ENCODE measurements at regions not wholly inside any gene's neighbourhood (a gene's known extent, or its start where the extent isn't known, plus 50 kb on each side); places are given as distances from the start of the nearest gene placed in this dataset.
"Not testable (repeated sequence)": the region's sequence is repeated elsewhere in the genome, so short reads cannot be mapped to it uniquely, and the experiment has no call there.

DNA sequence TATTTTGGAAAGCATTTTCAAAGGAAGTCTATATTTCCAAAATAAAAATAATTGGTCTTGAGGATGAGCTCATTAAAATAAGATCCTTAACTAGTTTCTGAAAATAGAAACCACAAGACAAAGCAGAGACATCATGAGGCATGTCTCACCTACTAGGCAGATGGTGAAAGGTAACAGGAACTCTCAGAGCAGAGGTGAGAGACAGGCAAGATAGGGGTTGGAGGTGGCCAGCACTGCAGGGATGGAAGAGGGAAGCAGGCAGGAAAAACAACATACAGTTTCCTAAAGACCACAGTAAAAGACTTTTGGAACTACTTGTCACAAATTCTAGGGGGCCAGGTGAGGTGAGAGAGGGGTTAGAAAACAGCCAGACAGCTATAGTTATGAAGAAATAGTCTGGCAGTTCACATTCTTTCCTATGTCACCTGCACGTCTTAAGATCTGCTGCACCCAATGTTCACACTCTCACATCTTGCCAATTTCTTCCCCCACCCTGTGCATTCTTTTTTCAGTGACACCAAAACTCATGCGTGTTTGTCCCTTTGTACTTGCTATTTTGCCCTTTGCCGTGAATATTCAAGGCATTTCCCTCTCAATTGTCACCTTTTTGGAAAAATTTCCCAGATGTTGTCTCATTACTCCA lies 341.7 kb upstream of the KITLG start:
- no peaks in the 10 kb centered on the region for H3K4me1 Mint-ChIP-seq
- no peaks in the 10 kb centered on the region for H3K36me3 Mint-ChIP-seq
- no peaks in the 10 kb centered on the region for H3K27me3 Mint-ChIP-seq
- no peak overlapping the region for H3K27ac Mint-ChIP-seq
- H3K4me3 Mint-ChIP-seq = no peak overlapping the region
- no peaks in the 10 kb centered on the region for H3K9me3 Mint-ChIP-seq

DNA sequence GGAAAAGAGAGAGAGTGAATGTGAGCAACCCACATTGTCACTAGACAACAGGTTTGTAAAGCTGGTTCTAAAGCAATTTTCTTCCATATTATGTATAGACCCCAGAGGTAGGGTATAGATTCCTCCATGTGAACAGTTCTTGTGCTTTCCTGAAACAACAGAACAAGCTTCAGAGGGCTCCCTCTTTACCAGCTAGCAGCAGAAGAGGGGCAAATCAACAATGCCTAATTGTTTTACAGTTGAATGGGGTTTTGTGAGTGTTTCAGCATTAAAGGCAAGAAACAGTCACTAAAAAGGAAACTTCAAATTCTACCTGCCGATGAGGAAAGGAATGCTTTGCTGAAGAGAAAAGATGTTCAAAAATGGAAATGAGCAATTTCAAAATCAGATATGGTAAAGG lies 341.2 kb upstream of the KITLG start:
- Mint-ChIP-seq H3K36me3 (no peaks in the 10 kb centered on the region), H3K4me1 (no peaks in the 10 kb centered on the region), H3K27me3 (no peaks in the 10 kb centered on the region), H3K27ac (no peak overlapping the region), H3K4me3 (no peak overlapping the region), H3K9me3 (no peaks in the 10 kb centered on the region)

DNA sequence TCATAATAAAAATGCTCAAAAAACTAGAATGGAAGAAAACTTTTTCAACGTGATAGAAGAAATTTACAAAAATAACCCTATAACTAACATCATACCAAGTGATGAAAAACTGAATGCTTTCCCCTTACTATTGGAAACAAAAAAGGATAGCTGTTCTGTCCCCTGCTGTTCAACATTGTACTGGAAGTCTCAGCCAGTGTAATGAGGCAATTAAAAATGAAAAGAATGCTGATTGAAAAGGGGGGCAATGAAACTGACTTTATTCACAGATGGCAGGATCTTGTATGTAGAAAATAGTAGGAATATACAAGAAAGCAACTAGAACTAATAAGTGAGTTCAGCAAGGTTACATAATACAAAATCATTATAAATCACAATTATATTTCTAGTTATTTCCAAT lies 337.9 kb upstream of the KITLG start:
- H3K27ac Mint-ChIP-seq = no peak overlapping the region
- H3K4me1 Mint-ChIP-seq = no peaks in the 10 kb centered on the region
- peaks cover 14% of the 10 kb centered on the region for H3K9me3 Mint-ChIP-seq
- no peaks in the 10 kb centered on the region for H3K27me3 Mint-ChIP-seq
- peaks cover 3% of the 10 kb centered on the region for H3K36me3 Mint-ChIP-seq
- H3K4me3 Mint-ChIP-seq = no peak overlapping the region

DNA sequence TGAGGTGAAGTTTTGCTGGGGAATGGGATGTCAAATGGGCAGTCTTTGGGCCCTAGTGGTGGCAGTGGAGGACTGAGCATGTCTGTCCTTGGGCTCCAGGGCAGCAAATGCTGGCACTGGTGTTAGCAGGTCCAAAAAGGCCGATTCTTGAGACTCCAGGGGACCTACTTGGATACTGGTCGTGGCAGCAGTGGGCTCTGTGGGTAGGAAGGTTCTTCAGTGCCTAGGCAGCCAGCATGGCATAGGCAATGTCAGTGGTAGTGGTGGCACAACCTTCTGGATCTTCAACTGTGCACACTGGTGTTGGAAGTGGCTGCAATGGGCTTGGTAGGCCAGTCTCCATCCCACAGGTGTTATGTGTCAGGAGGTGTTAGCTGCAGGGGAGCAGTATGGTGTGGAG lies 334.7 kb upstream of the KITLG start:
- Mint-ChIP-seq H3K4me1 (no peaks in the 10 kb centered on the region), H3K27ac (no peak overlapping the region), H3K27me3 (no peaks in the 10 kb centered on the region), H3K9me3 (peaks cover 28% of the 10 kb centered on the region), H3K36me3 (peaks cover 3% of the 10 kb centered on the region), H3K4me3 (no peak overlapping the region)

DNA sequence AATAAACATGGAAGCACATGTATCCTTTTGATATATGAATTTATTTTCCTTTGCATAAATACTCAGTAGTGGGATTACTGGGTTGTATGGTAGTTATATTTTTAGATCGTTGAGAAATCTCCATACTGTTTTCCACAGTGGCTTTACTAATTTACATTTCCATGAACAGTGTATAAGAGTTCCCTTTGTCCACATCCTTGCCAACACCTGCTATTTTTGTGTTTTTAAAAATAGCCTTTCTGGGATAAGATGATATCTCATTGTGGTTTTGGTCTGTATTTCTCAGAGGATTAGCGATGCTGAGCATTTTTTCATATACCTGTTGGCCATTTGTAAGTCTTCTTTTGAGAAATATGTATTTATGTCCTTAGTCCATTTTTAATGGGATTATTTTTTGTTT lies 329.2 kb upstream of the KITLG start:
- Mint-ChIP-seq H3K27me3 (no peaks in the 10 kb centered on the region), H3K9me3 (peaks cover 22% of the 10 kb centered on the region), H3K36me3 (peaks cover 3% of the 10 kb centered on the region), H3K27ac (no peak overlapping the region), H3K4me3 (no peak overlapping the region), H3K4me1 (no peaks in the 10 kb centered on the region)

DNA sequence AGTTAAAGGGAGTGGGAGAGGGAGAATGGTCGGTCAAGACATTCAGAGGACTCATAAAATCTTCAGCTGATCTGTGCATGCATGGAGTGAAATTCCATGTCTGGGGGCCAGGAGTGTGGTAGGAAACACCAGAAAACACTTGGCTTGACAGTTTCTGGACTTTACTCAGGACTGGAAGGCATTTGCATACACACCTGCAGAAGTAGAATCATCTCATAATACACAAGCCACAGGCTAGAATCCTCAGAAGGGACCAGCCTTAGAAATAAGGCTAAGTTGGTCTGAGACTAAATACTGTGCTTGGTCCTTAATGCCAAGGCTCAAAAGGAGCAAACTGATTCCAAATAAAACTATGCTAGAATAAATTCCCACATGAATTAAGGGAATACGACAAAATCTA lies 328.1 kb upstream of the KITLG start:
- Mint-ChIP-seq H3K27ac (no peak overlapping the region), H3K4me1 (no peaks in the 10 kb centered on the region), H3K36me3 (no peaks in the 10 kb centered on the region), H3K27me3 (no peaks in the 10 kb centered on the region), H3K4me3 (no peak overlapping the region), H3K9me3 (peaks cover 15% of the 10 kb centered on the region)

DNA sequence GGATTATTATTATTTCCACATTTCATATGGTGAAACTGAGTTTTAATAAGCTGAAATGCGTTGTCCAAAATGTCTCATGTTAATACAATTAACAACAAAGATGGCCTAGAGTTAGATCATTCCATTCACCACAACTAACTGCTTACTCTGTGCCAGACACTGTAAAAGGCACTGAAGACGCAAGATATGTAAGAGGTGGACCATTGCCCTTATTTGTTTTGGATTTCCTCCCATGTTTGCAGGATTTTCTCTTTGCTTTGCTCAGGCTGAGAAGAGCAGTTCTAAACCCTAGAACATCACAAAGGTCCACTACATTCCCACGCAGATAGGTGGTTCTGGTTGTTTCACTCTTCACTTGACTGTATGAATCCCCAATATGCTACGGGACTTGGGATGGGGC lies 324.4 kb upstream of the KITLG start:
- Mint-ChIP-seq H3K4me1 (no peaks in the 10 kb centered on the region), H3K36me3 (no peaks in the 10 kb centered on the region), H3K4me3 (no peak overlapping the region), H3K27ac (no peak overlapping the region), H3K27me3 (no peaks in the 10 kb centered on the region), H3K9me3 (no peaks in the 10 kb centered on the region)

DNA sequence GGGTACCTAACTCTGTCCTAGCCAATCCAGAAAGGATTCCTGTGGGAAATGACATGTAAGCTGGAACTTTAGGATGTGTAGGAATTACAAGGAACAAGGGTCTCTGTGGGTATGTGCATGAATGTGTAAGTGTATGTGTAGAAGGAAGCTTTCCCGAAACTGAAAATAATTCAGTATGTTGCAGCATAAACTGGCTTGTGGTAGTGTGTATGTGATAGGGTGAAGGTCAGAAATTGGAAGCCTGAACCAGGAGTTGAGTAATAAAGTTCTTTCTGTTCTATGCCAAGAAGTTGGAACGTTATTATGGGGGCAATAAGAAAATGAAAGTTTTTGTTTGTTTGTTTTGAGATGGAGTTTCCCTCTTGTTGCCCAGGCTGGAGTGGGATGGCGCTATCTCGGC lies 323.1 kb upstream of the KITLG start:
- Mint-ChIP-seq H3K4me3 (no peak overlapping the region), H3K36me3 (no peaks in the 10 kb centered on the region), H3K27ac (no peak overlapping the region), H3K9me3 (no peaks in the 10 kb centered on the region), H3K27me3 (no peaks in the 10 kb centered on the region), H3K4me1 (no peaks in the 10 kb centered on the region)

DNA sequence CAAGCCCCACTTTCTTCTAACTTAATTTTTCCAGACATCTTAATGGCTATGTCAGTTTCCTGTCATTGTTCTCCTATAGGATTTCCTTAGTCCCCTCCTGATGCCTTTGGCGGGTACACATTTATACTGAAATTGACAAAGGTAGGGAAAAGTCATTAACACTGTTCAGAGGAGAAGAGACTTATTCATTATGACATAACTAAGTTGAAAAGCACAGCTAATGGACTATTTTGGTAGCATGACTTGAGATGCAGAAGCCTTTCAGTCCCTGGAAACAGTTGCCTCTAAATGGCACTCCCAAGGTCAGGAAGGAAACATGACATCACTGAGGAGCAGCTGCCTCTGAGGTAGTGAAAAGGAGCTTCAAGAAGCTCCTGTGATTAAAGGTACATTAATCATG lies 317.5 kb upstream of the KITLG start:
- H3K27ac Mint-ChIP-seq = no peak overlapping the region
- no peak overlapping the region for H3K4me3 Mint-ChIP-seq
- peaks cover 1% of the 10 kb centered on the region for H3K27me3 Mint-ChIP-seq
- H3K9me3 Mint-ChIP-seq = no peaks in the 10 kb centered on the region
- H3K4me1 Mint-ChIP-seq = no peaks in the 10 kb centered on the region
- H3K36me3 Mint-ChIP-seq = no peaks in the 10 kb centered on the region

DNA sequence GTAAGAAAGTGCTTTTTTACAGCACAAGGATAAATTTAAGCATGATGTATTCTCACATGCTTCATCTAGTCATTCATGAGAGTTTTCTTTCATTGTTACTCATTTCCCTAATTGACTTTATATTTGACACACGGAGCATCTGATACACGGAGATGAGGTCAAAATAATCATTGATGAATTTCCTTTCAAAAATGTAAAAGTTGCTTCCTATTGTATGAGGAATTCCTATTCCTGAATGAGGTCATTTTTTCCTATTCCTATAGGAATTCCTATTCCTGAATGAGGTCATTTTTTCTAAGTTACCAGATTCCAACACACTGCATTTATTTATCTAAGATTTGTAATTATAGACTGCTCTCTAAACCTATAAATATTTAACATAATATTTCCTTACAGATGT lies 316.7 kb upstream of the KITLG start:
- Mint-ChIP-seq H3K27me3 (peaks cover 1% of the 10 kb centered on the region), H3K36me3 (no peaks in the 10 kb centered on the region), H3K27ac (no peak overlapping the region)

DNA sequence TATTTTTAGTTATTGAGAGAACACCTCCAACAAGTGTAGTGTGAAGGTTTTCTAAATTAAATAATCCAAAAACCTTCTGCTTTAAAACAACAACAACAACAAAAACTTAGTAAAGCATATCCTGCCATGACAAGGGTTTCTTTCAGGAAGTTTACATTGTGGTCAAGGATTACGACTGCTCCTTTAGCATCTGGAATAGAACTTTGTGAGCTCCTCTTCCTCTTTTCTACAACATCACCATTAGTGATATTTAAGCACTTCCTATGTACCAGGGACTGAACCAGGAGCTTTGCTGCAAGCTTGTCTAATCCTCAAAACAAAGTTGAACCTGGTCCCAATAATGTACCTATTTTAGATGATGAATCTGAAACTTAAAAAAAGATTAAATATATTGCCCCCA lies 315.4 kb upstream of the KITLG start:
- H3K9me3 Mint-ChIP-seq = no peaks in the 10 kb centered on the region
- H3K36me3 Mint-ChIP-seq = no peaks in the 10 kb centered on the region
- H3K4me1 Mint-ChIP-seq = no peaks in the 10 kb centered on the region
- H3K27me3 Mint-ChIP-seq = peaks cover 2% of the 10 kb centered on the region
- H3K4me3 Mint-ChIP-seq = no peak overlapping the region
- H3K27ac Mint-ChIP-seq = no peak overlapping the region

More for the DNA sequence above, 316.7 kb upstream of the KITLG start:
- H3K9me3 Mint-ChIP-seq = no peaks in the 10 kb centered on the region
- no peak overlapping the region for H3K4me3 Mint-ChIP-seq
- no peaks in the 10 kb centered on the region for H3K4me1 Mint-ChIP-seq

DNA sequence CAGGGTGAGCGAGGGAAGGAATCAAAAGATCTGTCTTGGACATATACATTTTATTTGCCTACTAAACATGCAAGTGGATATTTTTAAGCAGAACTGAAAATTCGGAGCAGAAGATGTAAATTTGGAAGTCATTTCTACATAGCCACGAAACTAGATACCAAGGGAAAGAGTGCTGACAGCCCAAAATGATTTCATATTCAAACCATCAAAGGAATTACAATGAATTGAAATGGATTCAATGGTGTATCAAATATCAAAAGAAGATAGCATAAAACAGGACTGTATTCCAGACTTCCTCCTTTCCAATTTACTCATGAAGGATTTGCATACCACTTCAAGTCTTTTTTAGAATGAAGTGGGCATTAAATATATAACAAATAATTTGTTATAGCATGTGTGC lies 313.5 kb upstream of the KITLG start:
- no peaks in the 10 kb centered on the region for H3K4me1 Mint-ChIP-seq
- H3K9me3 Mint-ChIP-seq = no peaks in the 10 kb centered on the region
- peaks cover 2% of the 10 kb centered on the region for H3K27me3 Mint-ChIP-seq
- H3K36me3 Mint-ChIP-seq = no peaks in the 10 kb centered on the region
- no peak overlapping the region for H3K27ac Mint-ChIP-seq
- no peak overlapping the region for H3K4me3 Mint-ChIP-seq

DNA sequence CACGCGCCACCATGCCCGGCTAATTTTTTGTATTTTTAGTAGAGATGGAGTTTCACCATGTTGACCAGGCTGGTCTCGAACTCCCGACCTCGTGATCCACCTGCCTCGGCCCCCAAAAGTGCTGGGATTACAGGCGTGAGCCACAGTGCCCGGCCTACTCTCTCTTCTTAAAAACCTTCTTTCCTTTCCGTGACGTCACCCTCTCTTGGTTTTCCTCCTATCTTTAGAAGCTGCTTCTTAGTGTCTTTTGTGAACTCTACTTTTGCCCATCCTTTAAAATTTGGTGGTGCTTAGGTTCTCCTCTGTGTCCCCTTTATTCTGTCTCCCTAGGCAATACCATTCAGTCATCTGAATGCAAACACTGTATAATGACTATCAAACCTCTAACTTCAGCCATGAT lies 311.2 kb upstream of the KITLG start:
- not testable (repeated sequence) for H3K4me1 Mint-ChIP-seq, H3K9me3 Mint-ChIP-seq, H3K4me3 Mint-ChIP-seq, H3K36me3 Mint-ChIP-seq, H3K27me3 Mint-ChIP-seq, H3K27ac Mint-ChIP-seq

DNA sequence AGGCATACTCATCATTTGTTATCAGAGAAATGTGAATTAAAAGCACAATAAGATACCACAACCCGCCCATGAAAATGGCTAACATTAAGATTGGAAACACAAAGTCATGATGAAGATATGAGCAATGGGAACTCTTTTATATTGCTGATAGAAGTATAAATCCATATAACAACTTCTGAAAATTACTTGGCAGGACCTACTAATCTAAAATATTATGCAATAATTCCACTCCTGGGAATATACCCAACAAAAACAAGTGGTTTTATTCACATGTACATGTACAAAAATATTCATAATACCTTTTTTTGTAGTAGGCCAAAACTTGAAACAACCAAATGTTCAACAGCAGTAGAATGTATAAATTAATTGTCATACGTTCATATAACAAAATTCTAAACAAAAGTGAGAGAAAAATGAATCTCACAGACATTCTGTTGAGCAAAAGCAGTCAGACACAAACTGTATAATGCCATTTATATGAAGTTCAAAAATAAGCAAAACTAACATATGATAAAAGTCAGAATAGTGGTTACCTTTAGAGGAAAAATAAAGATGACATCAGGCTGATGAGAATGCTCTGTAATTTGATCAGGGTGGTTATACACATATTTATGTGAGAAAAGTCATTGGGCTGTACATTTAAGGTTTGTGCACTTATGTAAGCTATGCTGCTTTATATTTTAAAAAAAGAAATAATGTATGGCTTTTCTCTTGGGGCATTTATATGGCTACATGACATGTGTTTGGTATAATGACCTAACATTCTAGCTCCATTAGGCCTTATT lies 309.2 kb upstream of the KITLG start:
- no peaks in the 10 kb centered on the region for H3K9me3 Mint-ChIP-seq
- H3K4me3 Mint-ChIP-seq = no peak overlapping the region
- H3K27me3 Mint-ChIP-seq = peaks cover 2% of the 10 kb centered on the region
- H3K4me1 Mint-ChIP-seq = no peaks in the 10 kb centered on the region
- H3K27ac Mint-ChIP-seq = no peak overlapping the region
- H3K36me3 Mint-ChIP-seq = no peaks in the 10 kb centered on the region

DNA sequence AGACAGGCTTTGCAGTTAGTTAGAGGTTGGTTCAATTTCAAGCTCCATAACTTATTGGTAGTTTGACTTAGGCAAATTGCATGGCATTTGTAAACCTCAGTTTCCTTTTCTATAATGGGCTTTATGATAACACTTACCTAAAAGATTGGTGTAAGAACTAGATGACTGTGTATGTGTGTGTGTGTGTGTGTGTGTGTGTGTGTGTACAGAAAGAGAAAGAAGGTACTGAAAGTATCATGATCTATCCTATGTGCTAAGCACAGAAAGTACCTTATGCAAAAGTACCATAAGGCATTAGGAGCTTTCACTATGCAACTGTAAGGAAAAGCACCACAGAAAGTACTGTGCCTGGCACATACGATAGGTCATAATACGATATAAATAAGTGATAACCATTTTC lies 304.3 kb upstream of the KITLG start:
- H3K4me3 Mint-ChIP-seq = no peak overlapping the region
- no peaks in the 10 kb centered on the region for H3K36me3 Mint-ChIP-seq
- H3K4me1 Mint-ChIP-seq = no peaks in the 10 kb centered on the region
- no peaks in the 10 kb centered on the region for H3K27me3 Mint-ChIP-seq
- H3K9me3 Mint-ChIP-seq = no peaks in the 10 kb centered on the region
- H3K27ac Mint-ChIP-seq = no peak overlapping the region

DNA sequence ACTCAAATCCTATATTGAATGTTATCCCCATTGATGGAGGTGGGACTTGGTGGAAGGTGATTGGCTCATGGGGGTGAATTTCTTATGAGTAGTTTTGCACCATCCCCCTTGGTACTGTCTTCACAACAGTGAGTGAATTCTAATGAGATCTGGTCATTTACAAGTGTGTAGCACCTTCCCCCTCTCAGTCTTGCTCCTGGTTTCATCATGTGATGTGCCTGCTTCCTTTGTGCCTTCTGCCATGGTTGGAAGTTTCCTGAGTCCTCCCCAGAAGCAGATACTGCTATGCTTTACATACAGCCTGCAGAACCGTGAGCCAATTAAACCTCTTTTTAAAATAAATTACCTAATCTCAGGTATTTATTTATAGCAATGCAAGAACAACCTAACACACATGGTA lies 302.4 kb upstream of the KITLG start:
- no peaks in the 10 kb centered on the region for H3K36me3 Mint-ChIP-seq
- no peaks in the 10 kb centered on the region for H3K4me1 Mint-ChIP-seq
- no peak overlapping the region for H3K27ac Mint-ChIP-seq
- H3K27me3 Mint-ChIP-seq = no peaks in the 10 kb centered on the region
- no peak overlapping the region for H3K4me3 Mint-ChIP-seq
- H3K9me3 Mint-ChIP-seq = no peaks in the 10 kb centered on the region

DNA sequence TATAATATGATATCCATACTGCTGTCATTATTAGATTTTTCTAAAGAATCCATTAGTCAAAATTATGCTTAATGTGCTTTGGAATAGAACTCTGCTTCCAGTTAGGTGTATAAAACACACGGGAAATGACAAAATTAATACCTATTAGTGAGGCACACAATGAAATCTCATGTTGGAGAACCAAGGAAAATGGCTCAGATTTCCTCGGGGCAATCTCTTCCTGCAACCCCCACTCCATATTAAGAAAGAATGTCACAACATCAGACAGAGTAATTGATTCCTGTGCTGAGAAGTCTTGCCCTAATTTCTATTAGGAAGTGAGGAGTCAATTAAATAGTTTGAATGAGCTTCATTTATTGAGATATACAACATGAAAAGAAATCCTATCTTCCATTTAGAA lies 299.8 kb upstream of the KITLG start:
- H3K27ac Mint-ChIP-seq = no peak overlapping the region
- no peaks in the 10 kb centered on the region for H3K36me3 Mint-ChIP-seq

More for the DNA sequence above, 299.8 kb upstream of the KITLG start:
- Mint-ChIP-seq H3K4me3 (no peak overlapping the region), H3K9me3 (no peaks in the 10 kb centered on the region), H3K4me1 (no peaks in the 10 kb centered on the region), H3K27me3 (no peaks in the 10 kb centered on the region)
